ENCODE measurements at regions not wholly inside any gene's neighbourhood (a gene's known extent, or its start where the extent isn't known, plus 50 kb on each side); places are given as distances from the start of the nearest gene placed in this dataset.
"Not testable (repeated sequence)": the region's sequence is repeated elsewhere in the genome, so short reads cannot be mapped to it uniquely, and the experiment has no call there.

DNA sequence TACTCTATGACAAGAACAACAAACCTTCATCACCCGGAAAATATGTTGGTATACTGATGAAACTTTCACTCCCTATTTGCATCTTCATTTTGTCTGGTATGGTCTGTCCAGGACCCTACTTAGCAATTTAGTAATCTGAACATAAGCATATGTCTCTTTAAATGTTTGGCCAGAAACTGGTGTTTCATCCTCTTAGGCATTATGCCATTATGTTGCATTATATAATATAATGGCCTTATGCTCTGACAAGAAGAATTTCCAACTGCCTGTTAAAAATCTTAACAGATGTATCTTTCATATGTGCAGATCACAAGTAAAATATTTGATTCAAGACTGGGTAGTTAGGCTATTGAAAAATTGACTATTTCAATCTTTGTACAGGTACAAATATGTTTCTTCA lies 610.6 kb upstream of the PRR20A start:
- DNase-seq, result no peak

DNA sequence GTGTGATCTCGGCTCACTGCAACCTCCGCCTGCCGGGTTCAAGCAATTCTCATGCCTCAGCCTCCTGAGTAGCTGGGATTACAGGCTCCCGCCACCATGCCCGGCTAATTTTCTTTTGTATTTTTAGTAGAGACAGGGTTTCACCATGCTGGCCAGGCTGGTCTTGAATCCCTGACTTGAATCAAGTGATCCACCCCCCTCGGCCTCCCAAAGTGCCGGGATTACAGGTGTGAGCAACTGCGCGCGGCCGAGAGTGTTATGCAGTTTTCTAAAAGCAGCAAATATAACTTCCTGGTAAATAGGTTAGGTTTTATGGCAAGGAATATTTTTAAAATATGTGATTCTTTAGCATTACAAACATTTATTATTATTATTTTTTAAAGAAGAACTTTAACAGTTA lies 592.8 kb upstream of the PRR20A start:
- DNase-seq, result not testable (repeated sequence)

DNA sequence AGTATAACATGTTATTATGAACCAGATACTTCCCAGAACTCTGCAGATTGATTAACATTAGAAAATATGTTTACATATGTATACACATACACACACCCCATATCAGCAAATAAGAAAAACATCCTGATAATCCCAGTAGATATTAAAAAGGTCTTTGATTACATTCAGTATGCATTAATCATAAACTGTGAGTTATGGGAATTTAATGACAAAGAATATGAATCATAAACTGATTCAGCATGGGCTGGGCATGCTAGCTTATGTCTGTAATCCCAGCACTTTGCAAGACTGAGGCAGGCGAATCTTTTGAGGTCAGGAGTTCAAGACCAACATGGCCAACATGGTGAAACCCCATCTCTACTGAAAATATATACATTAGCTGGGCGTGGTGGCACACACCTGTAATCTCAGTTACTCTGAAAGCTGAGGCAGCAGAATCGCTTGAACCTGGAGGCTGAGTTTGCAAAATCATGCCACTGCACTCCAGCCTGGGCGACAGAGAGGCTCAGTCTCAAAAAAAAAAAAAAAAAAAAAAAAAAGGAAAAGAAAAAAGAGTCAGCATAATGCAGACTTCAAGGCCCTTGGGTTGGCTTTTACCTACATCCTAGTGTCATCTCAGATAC lies 581.9 kb upstream of the PRR20A start:
- DNase-seq, result no peak

DNA sequence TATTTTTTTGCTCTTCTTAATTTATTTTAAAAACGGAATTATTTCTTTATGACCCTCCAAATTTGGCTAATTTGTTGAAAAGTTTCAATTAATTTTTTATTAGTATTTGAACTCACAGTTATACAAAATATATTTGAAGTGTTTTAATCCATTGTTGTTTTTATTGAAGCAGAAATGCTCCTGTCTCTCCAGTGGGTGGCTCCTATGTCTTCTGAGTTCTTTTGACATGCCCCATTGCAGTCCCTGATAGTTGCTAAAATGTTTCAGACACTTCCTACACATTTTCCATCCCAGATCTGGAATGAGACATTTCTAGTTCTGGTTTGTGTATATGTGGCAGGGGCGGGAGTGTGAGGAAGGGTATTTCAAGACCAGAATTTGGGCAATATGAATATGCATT lies 579.4 kb upstream of the PRR20A start:
- no peak for DNase-seq

- DNase-seq, result no peak
These were observed 577.1 kb upstream of the PRR20A start for GRCh38 chr13:56563663-56564062.

GRCh38 chr13:56586976-56587375 lies 553.7 kb upstream of the PRR20A start:
- DNase-seq, result no peak

DNA sequence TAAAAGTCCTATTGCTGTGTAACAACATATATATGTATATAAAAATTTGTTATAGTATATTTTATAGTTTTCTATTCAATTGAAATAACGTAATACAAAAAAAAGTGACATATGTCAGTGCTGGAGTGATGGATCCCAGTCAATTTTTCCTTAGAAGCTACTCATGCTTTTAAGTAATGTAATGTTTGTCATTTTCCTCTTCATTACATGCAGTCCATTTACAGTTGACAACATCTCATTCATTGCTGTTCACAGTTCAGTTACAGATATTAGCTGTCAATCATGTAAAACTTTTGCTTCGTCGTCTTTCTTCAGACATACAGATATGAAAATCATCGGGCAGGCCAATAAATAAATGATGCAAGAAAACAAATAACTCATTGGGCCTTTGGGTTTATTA lies 525.1 kb upstream of the PRR20A start:
- DNase-seq, result no peak

GRCh38 chr13:56622840-56623239 lies 517.9 kb upstream of the PRR20A start:
- no peak for DNase-seq

- not testable (repeated sequence) for DNase-seq
These were observed 511.8 kb upstream of the PRR20A start for GRCh38 chr13:56628886-56629285.

DNA sequence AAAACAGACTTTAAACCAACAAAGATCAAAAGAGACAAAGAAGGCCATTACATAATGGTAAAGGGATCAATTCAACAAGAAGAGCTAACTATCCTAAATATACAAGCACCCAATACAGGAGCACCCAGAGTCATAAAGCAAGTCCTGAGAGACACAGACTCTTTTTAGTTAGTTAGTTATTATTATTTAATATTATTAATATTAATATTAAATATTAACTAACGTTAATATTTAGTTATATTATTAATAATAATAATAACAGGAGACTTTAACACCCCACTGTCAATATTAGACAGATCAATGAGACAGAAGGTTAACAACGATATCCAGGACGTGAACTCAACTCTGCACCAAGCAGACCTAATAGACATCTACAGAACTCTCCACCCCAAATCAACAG lies 509.7 kb upstream of the PRR20A start:
- DNase-seq, result not testable (repeated sequence)

- DNase-seq, result no peak
These were observed 487.7 kb upstream of the PRR20A start for GRCh38 chr13:56653043-56653442.

GRCh38 chr13:56659041-56659471 lies 481.7 kb upstream of the PRR20A start:
- DNase-seq, result no peak

DNA sequence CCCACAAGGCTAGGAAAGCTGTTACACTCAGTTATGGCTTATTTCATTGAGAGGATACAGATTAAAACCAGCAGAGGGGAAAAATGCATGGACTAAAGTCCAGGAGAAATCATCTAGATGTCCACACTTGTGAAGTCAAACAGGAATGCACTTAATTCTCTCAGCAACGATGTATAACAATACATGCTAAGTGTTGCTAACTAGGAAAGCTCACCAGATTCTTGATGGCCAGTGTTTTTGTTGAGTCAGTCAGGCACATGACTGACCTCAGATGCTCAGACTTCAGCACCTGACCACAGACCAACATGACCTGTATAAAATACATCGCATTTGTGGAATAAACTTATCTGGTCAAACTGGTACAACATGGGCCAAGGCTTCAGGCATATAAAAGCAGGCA lies 470.2 kb upstream of the PRR20A start:
- DNase-seq, result no peak

DNA sequence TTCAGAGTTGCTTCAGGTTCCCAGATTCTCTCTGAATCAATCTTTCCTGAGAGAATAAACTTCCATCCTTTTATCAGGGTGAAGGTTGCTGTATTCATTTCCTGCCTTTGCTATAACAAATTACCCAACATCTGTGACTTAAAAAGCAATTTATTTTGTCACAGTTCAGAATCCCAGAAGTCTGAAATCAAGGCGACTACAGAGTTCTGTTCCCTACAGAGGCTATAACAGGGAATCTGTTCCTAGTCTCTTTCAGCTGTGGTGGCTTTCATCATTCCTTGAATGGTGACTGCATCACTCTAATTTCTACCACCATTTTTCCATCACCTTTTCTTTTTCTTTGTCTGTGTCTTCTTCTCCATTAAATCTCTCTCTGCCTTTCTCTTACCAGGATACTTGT lies 459.3 kb upstream of the PRR20A start:
- no peak for DNase-seq

DNA sequence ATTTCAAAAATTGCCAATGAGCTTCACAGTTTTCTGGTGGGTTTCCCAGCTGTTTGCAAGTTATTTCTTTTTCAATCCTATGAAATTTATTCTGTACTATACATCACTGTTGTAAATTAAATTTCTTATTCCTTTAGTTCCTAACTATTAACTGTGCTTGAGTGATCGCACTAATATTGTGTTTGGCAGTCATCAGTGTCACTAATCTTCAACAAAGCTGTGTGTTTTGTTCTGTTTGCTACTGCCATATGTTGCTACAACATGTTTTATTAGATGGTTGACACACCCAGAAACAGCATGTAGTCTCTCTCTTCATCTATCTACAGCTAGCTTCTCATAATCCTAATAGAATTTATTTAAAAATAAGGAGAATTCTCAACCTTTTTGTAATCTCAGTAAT lies 453.6 kb upstream of the PRR20A start:
- DNase-seq, result no peak

DNA sequence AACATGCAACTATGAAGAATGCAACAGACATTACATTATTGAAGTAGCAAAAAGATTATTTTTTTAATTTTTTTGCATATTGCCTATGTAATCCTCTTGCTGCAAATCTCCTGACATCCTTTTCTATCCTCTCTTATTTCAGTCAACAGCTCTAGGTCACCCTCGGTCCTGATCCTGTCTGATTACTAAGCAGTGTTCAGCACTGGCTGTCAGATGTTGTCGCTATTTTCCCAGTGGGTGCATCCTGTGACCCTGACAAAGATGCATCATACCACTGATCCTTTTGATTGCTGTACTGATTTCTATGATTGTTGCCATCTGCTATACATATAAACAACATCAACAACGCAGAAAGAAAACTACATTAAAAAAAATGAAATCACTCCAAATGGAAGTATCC lies 443.7 kb upstream of the PRR20A start:
- no peak for DNase-seq

DNA sequence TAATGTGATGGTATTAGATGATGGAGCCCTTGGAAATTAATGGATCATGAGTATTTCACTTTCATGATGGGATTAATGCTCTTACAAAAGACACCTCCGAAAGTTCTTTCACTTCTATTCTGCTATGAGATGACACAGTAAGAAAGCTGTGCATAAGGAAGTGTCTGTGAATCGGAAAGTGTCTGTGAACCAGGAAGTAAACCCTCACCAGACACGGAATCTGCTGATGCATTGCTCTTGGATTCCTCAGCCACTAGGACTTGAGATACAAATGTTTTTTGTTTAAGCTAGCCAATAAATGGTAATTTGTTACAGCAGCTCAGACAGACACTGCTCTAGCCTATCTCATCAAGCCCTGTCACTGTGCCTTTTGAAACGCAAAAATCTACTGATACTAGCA lies 440.4 kb upstream of the PRR20A start:
- DNase-seq, result no peak

- DNase-seq, result no peak
These were observed 434.2 kb upstream of the PRR20A start for GRCh38 chr13:56706485-56706884.

GRCh38 chr13:56713656-56714055 lies 427.1 kb upstream of the PRR20A start:
- no peak for DNase-seq

DNA sequence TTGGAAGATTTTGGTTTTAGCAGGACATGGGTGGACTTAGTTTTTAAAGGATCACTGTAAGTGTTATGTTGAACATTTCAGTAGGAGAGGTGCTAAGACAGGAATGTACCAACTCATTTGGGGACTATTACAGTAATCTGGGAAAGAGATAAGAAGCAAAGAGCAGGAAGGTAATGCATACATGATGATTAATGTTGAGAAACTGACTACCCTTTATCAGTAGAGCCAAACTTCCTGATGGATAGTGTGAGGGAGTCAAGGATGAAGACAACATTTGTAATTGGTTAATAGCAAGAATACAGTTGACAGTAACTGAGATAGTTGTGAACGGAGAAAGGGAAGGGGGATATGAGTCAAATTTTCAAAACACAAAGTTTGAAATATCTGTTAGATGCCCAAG lies 421.9 kb upstream of the PRR20A start:
- no peak for DNase-seq

GRCh38 chr13:56720841-56721240 lies 419.9 kb upstream of the PRR20A start:
- DNase-seq, result no peak

- DNase-seq, result no peak
These were observed 405.2 kb upstream of the PRR20A start for GRCh38 chr13:56735537-56735942.

DNA sequence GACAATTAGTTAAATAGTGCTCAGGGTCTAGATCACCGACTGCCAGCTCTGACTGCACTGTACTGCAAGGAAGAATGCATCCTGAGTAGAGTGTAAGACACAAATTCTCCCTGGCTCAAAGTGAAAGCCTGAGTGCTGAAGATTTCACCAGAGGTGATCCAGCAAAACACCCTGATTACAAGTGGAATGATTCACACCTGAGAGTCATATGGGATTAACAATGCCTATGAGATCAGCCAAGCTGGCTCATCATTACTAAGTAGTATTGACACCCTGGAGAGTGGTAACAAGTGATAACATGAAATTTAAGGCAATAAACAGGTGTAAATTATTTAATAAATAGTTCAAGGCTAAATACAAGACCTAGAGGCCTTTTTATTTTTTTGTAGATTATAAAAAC lies 403.8 kb upstream of the PRR20A start:
- no peak for DNase-seq

- no peak for DNase-seq
These were observed 388.1 kb upstream of the PRR20A start for GRCh38 chr13:56752636-56753035.

DNA sequence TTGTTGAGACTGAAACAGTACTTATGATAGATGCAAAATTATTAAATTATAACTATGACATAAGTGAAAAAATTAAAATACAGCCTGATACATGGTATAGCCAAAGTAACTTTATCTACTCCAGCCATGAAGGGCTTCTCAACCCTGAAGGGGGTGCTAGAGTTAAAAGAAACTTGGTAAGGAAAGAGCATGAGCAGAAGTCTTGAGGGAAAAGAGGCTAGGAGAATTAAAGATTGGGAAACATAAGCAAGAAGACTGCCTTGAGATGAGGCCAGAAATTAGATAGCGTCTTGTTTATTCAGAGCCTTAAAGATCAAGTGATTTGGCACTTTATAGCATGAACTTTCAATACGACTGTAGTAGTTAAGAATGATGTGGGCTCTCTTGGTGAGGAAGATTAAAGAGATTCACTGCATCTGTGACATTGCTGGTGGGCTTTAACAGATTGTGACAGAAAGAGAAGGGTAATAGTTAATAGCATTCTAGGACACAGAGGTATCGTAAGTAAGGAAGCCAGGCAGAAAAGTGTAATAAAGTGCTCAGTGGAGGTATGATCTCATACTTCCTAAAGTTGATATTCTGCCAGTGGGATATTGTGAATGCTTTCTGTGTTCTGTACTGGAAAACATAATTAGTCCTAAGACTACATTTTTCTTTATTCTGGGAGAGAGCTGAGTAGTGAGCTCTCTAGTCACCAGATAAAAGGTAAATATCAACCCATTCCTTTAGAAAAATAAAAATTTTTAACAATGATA lies 385.4 kb upstream of the PRR20A start:
- DNase-seq, result no peak
